BJ (cell line): ENCODE measurements at regions not wholly inside any gene's neighbourhood (a gene's known extent, or its start where the extent isn't known, plus 50 kb on each side); places are given as distances from the start of the nearest gene placed in this dataset.

ENCODE experiments used
- CTCF ChIA-PET: fragments of 350-600 bp; formaldehyde crosslinking; extraction: SDS; loops from one replicate; lab custom pipeline; 2021; ENCODE audit warnings: antibody characterized with exemption, inconsistent platforms; lab: Yijun Ruan, JAX
- POLR2A ChIA-PET: fragments of 300-600 bp; sonication (Branson Sonifier 250); formaldehyde crosslinking; extraction: SDS; loops from one replicate; lab custom pipeline; 2021; ENCODE audit warnings: antibody characterized with exemption; lab: Charles Lee
- DNase-seq: peaks from one replicate; pipeline ENCODE4 v3.0.0-alpha.2; 2011; ENCODE audit warnings: low read depth
- H3K27me3 ChIP-seq: 2 replicates; pipeline ENCODE4 v1.6.0; 2011; ENCODE audit warnings: low read length; ENCODE audit not compliant: control insufficient read depth, insufficient read depth
- H3K36me3 ChIP-seq: 2 replicates; pipeline ENCODE4 v1.5.1; 2011; ENCODE audit warnings: low read length; ENCODE audit not compliant: control insufficient read depth, insufficient read depth
- H3K4me3 ChIP-seq: 2 replicates; pipeline ENCODE4 v1.5.1; 2011; ENCODE audit warnings: low read depth, mild to moderate bottlenecking, control low read depth, low read length
- TF ChIP-seq, protein P1 (sequence below): IDR thresholded peaks from 2 replicates; pipeline ENCODE4 v1.5.1; 2011; ENCODE audit warnings: low read depth, mild to moderate bottlenecking, control low read depth, inconsistent platforms, low read length, moderate library complexity; ENCODE audit not compliant: insufficient read depth

DNA sequence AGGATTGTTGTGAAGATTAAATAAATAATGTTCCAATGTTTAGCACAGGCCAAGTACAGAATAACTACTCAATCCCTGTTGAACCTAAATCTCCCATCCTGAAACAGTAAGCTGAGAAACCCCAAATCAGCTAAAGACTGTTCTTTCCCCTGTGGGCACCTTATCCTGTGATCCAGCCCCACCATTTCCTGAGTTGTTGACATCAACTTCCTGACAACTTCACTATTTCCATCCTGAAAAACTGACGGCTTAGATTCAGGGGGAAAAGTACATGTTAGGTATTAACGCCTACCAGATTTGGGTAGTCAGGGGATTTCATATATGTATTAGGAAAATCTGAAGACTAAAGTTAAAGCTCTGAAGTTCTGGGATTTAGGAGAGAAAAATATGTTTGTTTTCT is 51.7 kb upstream of the PALMD start:
- H3K36me3 ChIP-seq: no peaks in the 10 kb centered on the region
- TF ChIP-seq, protein P1, sequence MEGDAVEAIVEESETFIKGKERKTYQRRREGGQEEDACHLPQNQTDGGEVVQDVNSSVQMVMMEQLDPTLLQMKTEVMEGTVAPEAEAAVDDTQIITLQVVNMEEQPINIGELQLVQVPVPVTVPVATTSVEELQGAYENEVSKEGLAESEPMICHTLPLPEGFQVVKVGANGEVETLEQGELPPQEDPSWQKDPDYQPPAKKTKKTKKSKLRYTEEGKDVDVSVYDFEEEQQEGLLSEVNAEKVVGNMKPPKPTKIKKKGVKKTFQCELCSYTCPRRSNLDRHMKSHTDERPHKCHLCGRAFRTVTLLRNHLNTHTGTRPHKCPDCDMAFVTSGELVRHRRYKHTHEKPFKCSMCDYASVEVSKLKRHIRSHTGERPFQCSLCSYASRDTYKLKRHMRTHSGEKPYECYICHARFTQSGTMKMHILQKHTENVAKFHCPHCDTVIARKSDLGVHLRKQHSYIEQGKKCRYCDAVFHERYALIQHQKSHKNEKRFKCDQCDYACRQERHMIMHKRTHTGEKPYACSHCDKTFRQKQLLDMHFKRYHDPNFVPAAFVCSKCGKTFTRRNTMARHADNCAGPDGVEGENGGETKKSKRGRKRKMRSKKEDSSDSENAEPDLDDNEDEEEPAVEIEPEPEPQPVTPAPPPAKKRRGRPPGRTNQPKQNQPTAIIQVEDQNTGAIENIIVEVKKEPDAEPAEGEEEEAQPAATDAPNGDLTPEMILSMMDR: no peak
- no peak overlapping the region for H3K4me3 ChIP-seq
- no peak for DNase-seq
- POLR2A ChIA-PET: no interaction called here
- CTCF ChIA-PET: interaction anchor here (1.2 kb wide), 1 partner anchor 9 kb away, joined by 3 read pairs; no protein-coding TSS in a partner anchor
- no peaks in the 10 kb centered on the region for H3K27me3 ChIP-seq

GRCh38 chr1:99595041-99595440 is 50.9 kb upstream of the PALMD start:
- Histone ChIP-seq H3K27me3 (no peaks in the 10 kb centered on the region), H3K4me3 (no peak overlapping the region), H3K36me3 (no peaks in the 10 kb centered on the region)
- ChIA-PET POLR2A (no interaction called here), CTCF (no interaction called here)
- TF ChIP-seq, protein P1: no peak
- DNase-seq: no peak

DNA sequence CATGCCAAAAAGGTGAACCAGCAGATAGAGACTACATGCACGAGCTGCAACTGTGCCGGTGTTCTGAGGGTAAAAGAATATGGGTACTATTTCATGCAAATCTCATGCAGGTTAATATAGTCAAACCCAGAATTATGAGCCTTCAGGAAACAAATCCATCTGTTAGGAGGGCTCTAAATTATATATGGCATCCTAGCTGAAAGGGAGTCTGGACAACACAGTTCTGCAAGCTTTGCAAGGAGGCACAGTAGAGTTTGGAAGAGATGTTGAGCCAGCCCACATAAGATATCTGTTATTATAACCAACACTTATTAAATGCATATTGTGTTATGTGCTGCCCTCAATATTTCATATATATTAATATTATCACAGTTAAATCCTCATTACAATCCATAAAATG is 50.5 kb upstream of the PALMD start:
- Histone ChIP-seq H3K36me3 (no peaks in the 10 kb centered on the region), H3K4me3 (no peak overlapping the region), H3K27me3 (no peaks in the 10 kb centered on the region)
- no peak for DNase-seq
- ChIA-PET POLR2A (no interaction called here), CTCF (interaction anchor here (1.4 kb wide), 1 partner anchor 15 kb away, joined by 3 read pairs; no protein-coding TSS in a partner anchor)
- TF ChIP-seq, protein P1: no peak
